Fibroblast of lung (primary cell): ENCODE measurements at regions not wholly inside any gene's neighbourhood (a gene's known extent, or its start where the extent isn't known, plus 50 kb on each side); places are given as distances from the start of the nearest gene placed in this dataset.
A peak's percentile ranks its signal among the peaks of the same experiment; 100 is the strongest.

Experiments used
- DNase-seq, 2 donors: peaks; one replicate each; pipeline versions ENCODE4 v3.0.0 to v3.0.0-alpha.2; 2010; ENCODE audit warnings: low read depth in 2 of 2
- H2AFZ ChIP-seq: 2 replicates; pipeline ENCODE4 v1.5.1; 2012; ENCODE audit warnings: low read length, control low read depth, inconsistent platforms
- H3K27ac ChIP-seq: 2 replicates; pipeline ENCODE4 v1.5.1; 2011; ENCODE audit warnings: low read length, control low read depth; ENCODE audit not compliant: insufficient read depth
- H3K27me3 ChIP-seq: 2 replicates; pipeline ENCODE4 v1.5.1; 2011; ENCODE audit warnings: mild to moderate bottlenecking, low read length; ENCODE audit not compliant: control insufficient read depth, insufficient read depth
- H3K36me3 ChIP-seq: 2 replicates; pipeline ENCODE4 v1.5.1; 2011; ENCODE audit warnings: low read length; ENCODE audit not compliant: control insufficient read depth, insufficient read depth
- H3K4me1 ChIP-seq: 2 replicates; pipeline ENCODE4 v1.5.1; 2011; ENCODE audit warnings: low read length; ENCODE audit not compliant: control insufficient read depth, insufficient read depth; ENCODE audit errors: extremely low read depth
- H3K4me2 ChIP-seq: 2 replicates; pipeline ENCODE4 v1.5.1; 2011; ENCODE audit warnings: low read length, control low read depth; ENCODE audit not compliant: insufficient read depth; ENCODE audit errors: extremely low read depth
- H3K4me3 ChIP-seq, 4 experiments: fragments of 200-600 bp in 1 of 4; sonication (generic) in 1 of 4; replicated peaks in 1 of 4; 2 replicates each; pipeline ENCODE4 v1.5.1; 2011 to 2016; ENCODE audit warnings: low read length in 4 of 4, low read depth in 3 of 4, mild to moderate bottlenecking in 3 of 4, control low read depth in 2 of 4, inconsistent platforms in 1 of 4, mixed read lengths in 1 of 4; ENCODE audit not compliant: insufficient read depth in 1 of 4; ENCODE audit errors: control extremely low read depth in 1 of 4
- H3K79me2 ChIP-seq: 2 replicates; pipeline ENCODE4 v1.5.1; 2012; ENCODE audit warnings: mild to moderate bottlenecking, low read length, inconsistent platforms; ENCODE audit not compliant: control insufficient read depth, insufficient read depth
- H3K9ac ChIP-seq: 2 replicates; pipeline ENCODE4 v1.5.1; 2011; ENCODE audit warnings: mild to moderate bottlenecking, low read length, control low read depth; ENCODE audit not compliant: insufficient read depth
- H3K9me3 ChIP-seq: 2 replicates; pipeline ENCODE4 v1.5.1; 2012; ENCODE audit warnings: low read depth, low read length; ENCODE audit not compliant: control insufficient read depth, insufficient read depth
- H4K20me1 ChIP-seq: 2 replicates; pipeline ENCODE4 v1.5.1; 2011; ENCODE audit warnings: low read length; ENCODE audit not compliant: control insufficient read depth, insufficient read depth; ENCODE audit errors: extremely low read depth
- CTCF ChIP-seq, 2 donors: IDR thresholded peaks in 1 of 2; conservative IDR thresholded peaks in 1 of 2; 1 replicate in 1 of 2; 2 replicates in 1 of 2; pipeline ENCODE4 v1.5.1; 2011 to 2012; ENCODE audit warnings: low read length in 2 of 2, control low read depth in 1 of 2, inconsistent platforms in 1 of 2, low read depth in 1 of 2, mild to moderate bottlenecking in 1 of 2
- EZH2 ChIP-seq: IDR thresholded peaks from 2 replicates; pipeline ENCODE4 v1.5.1; 2012; ENCODE audit warnings: low read length, control low read depth, mild to moderate bottlenecking; ENCODE audit errors: missing control alignments

- Histone ChIP-seq H3K4me1 (no peaks in the 10 kb centered on the region), H3K27ac (no peak overlapping the region), H3K4me3 (no peak overlapping the region), H3K79me2 (no peaks in the 10 kb centered on the region), H3K4me2 (no peak overlapping the region), H3K9ac (no peak overlapping the region), H2AFZ (no peak overlapping the region), H3K27me3 (no peaks in the 10 kb centered on the region), H4K20me1 (no peaks in the 10 kb centered on the region), H3K36me3 (no peaks in the 10 kb centered on the region), H3K9me3 (no peaks in the 10 kb centered on the region)
- TF ChIP-seq EZH2 (no peak), CTCF (conservative IDR thresholded peaks at IDR 0.05 in 1 of 2, IDR thresholded peaks at IDR 0.05 in 1 of 2; ENCODE audit: low read depth in 1 of 2, low read length in 2 of 2) (no peak)
- DNase-seq = no peak
Measured at GRCh38 chr1:36641776-36642175, 159.1 kb upstream of the CSF3R start.

GRCh38 chr1:36639461-36639860 lies 156.7 kb upstream of the CSF3R start:
- no peak overlapping the region for H3K4me2 ChIP-seq
- no peak for TF ChIP-seq CTCF (conservative IDR thresholded peaks at IDR 0.05 in 1 of 2, IDR thresholded peaks at IDR 0.05 in 1 of 2; ENCODE audit: low read depth in 1 of 2, low read length in 2 of 2)
- TF ChIP-seq EZH2 = no peak
- no peaks in the 10 kb centered on the region for H3K4me1 ChIP-seq
- H4K20me1 ChIP-seq = no peaks in the 10 kb centered on the region
- no peaks in the 10 kb centered on the region for H3K9me3 ChIP-seq
- H2AFZ ChIP-seq = no peak overlapping the region
- H3K79me2 ChIP-seq = no peaks in the 10 kb centered on the region
- no peak overlapping the region for H3K27ac ChIP-seq
- H3K4me3 ChIP-seq = no peak overlapping the region
- no peaks in the 10 kb centered on the region for H3K27me3 ChIP-seq
- no peak for DNase-seq
- H3K36me3 ChIP-seq = no peaks in the 10 kb centered on the region
- H3K9ac ChIP-seq = no peak overlapping the region

- H3K27ac ChIP-seq = no peak overlapping the region
- no peak overlapping the region for H3K4me3 ChIP-seq
- H3K9ac ChIP-seq = no peak overlapping the region
- no peaks in the 10 kb centered on the region for H3K4me1 ChIP-seq
- no peak overlapping the region for H3K4me2 ChIP-seq
- H4K20me1 ChIP-seq = no peaks in the 10 kb centered on the region
- no peak overlapping the region for H2AFZ ChIP-seq
- H3K79me2 ChIP-seq = no peaks in the 10 kb centered on the region
- DNase-seq = peak in 1 of 2 donors; percentile 25
- no peak for TF ChIP-seq CTCF (conservative IDR thresholded peaks at IDR 0.05 in 1 of 2, IDR thresholded peaks at IDR 0.05 in 1 of 2; ENCODE audit: low read depth in 1 of 2, low read length in 2 of 2)
- no peak for TF ChIP-seq EZH2
- no peaks in the 10 kb centered on the region for H3K36me3 ChIP-seq
- H3K9me3 ChIP-seq = no peaks in the 10 kb centered on the region
- H3K27me3 ChIP-seq = no peaks in the 10 kb centered on the region
Measured at GRCh38 chr1:36638268-36638667, 155.6 kb upstream of the CSF3R start.
